GM18502 (cell line): ENCODE measurements at regions not wholly inside any gene's neighbourhood (a gene's known extent, or its start where the extent isn't known, plus 50 kb on each side); places are given as distances from the start of the nearest gene placed in this dataset.
A peak's percentile ranks its signal among the peaks of the same experiment; 100 is the strongest.
"Not testable (repeated sequence)": the region's sequence is repeated elsewhere in the genome, so short reads cannot be mapped to it uniquely, and the experiment has no call there.

Experiments
- ATAC-seq: cut with Tn5 transposase; IDR thresholded peaks from one replicate; pipeline ENCODE4 v1.9.1; 2021; ENCODE audit warnings: mild to moderate bottlenecking; ENCODE audit not compliant: unreplicated experiment, poor library complexity

DNA sequence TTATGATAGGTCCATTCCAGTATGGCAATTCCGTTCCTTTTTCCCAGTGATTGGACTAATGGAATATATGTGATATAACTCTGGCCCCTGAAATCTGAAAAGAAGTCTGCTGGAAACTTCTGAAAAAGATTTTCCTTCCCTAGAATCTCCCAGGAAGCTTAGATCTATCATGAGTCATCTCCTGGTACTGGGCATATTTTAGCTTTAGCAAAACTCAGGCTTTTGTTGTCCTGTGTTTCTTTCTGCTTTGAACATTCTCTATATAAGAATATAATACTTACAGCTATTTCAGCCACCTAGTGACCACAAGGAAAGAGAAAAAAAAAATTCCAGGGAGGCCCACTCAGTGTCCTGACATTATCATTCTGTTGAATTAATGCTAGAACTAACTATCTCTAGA lies 597.2 kb upstream of the GRIA3 start:
- ATAC-seq = no peak

DNA sequence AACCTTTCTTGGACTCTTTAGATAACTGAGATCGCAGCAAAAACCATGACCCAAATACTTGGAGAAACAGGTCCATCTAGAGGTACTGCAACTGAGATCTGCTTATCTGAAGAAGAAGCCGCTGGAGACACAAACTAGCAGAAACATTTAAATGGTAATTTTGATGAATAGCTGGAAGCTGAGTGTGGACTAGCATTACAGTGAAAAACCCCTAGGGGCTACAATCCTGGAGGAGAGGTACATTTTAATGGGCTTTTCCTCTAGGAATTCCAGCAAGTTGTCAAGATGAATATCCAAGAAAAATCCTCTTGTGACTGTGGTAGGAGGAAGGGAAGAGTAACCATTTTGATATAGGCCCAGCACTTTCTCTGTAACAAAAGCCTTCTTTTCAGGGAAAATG lies 592.5 kb upstream of the GRIA3 start:
- ATAC-seq = no peak

DNA sequence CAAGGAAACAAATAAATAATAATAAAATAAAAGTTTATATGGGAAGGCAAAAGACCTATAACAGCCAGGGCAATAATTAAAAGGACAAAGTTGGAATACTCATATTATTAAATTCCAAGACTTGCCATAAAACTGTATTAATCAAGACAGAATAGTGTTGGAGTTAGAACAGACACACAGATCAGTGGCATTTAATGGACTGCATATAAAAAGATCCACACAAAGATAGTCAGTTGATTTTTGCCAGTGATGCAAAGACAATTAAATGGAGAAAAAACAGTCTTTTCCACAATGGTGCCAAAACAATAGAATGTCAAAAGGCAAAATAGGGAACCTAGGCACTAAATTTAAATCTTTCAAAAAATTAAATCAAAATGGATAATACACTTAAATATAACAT lies 587.1 kb upstream of the GRIA3 start:
- no peak for ATAC-seq

DNA sequence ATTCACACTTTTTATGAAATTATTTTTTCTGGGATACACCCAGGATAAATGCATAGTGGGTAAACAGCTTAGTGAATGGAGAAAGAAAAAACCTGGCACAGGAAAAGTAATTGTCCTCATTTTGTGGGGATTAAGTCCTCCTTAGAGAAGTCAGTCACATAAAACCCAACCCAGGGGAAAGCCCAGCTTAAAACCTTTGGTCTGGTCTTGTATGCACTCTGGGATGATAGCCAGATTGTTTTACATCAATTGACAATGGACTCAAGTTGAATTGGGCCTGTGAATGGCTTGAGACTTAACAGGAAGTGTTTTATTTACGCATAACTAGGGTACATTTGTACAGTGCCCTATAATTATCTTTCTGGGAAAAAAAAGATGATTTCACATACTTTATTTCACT lies 561.3 kb upstream of the GRIA3 start:
- ATAC-seq = no peak

DNA sequence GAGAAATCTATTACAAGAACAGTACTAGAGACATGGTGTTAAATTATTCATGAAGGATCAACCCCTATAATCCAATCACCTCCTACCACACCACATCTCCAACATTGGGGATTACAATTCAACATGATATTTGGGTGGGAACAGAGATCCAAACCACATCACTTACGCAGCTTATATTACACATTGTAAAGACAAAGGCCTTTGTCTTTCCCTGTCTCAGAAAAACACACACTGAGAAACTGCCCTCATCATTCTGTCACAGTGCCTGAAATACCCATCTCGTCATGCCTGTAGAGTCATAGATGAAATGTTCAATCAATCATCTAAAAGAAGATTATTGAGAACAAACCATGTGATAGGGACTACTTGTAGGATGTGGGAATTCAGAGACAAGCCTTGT lies 558.8 kb upstream of the GRIA3 start:
- ATAC-seq = no peak

DNA sequence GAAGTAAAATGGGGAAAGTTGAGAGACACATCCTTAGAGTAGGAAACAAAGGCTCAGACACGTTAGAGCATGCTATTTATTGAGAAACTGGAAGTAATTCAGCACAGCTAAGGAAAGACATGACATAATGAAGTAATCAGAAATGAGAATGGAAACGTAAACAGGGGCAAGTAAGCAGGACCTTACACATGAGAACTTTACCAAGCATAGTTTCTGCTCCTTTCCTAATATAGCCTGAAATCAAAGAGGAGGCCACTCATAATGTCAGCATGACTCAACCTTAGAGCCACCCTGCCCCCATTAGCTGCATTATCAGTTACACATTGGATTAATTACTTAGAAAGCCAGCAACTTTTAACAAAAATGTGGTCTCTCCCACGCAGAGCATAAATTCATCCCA lies 558.3 kb upstream of the GRIA3 start:
- ATAC-seq = no peak

DNA sequence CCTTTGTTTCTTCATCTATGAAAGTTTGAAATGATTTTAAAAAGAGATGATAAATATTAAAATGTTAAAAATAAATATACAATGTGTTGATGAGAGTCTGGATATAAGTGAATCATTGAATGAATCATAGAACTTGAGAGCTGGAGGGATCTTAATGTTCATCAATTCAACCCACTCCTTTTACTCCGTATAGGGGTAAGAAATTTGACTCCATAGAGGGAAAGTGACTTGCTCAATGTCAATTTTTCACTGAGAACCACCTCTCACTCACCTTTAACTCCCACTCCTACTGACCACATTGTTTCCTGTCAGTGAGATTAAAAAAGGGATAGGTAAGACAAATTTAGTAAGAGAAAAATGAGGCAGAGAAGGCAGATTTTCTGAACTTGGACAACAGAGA lies 557.2 kb upstream of the GRIA3 start:
- no peak for ATAC-seq

DNA sequence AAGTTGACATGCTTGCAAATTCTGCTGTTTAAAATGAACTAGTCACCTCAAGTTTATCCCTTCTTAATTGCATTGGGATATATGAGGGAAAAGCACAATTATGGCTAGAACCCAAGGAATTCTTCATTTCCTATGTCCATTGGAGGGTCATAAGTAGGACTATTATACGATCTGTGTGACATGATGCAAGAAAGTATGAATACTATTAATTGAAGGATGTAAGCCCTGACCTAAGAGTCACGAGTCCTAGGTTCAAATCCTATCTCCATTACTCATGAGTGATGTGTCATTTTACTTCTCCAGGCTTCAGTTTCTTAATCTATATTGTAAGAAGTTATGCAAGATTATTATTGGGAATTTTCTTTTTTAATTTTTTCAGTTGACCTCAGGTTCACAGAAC lies 542.9 kb upstream of the GRIA3 start:
- no peak for ATAC-seq

DNA sequence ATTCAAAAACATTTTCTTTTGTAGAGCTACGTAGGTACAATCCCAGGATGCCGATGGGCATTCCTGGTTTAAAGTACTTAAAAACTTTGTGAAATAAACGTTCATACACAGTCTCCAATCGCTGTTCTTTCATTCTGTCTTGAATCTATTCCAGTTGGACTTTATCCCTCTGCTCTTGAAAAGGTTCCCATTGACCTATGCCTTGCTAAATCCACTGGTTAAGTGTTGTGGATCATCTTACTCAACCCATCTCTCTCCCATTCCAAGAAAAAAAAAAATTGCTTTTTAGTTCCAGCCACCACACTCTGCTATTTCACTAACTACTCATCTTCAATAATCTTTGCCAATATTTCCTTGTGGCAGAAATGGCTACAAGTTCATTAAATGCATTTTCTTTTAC lies 542.3 kb upstream of the GRIA3 start:
- ATAC-seq = no peak

DNA sequence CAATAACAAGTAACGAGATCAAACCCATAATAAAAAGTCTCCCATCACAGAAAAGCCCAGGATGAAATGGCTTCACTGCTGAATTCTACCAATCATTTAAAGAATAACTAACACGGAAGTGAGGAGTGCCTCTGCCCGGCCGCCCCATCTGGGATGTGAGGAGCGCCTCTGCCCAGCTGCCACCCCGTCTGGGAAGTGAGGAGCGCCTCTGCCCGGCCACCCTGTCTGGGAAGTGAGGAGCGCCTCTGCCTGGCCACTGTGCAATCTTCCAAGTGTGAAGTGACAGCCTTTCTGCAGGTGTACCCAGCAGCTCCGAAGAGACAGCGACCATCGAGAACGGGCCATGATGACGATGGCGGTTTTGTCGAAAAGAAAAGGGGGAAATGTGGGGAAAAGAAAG lies 528.8 kb upstream of the GRIA3 start:
- ATAC-seq = not testable (repeated sequence)

DNA sequence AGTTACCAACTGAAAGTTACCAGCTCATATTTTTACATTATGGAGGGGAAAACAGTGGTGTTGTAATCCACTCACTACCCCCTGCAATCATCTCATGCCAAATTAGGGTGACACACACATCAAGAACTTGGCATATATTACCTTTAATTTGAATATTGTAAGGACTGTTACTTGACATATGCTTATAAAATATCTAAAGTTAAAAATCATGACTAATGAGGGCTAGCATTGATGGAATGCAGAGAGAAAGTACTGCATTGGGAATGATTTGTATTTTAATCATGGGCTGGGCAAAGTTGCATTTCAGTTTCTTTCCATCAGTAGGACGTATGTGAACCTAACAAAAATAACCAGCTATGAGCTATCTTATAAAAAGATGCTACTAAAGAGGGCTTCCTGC lies 517.5 kb upstream of the GRIA3 start:
- no peak for ATAC-seq

DNA sequence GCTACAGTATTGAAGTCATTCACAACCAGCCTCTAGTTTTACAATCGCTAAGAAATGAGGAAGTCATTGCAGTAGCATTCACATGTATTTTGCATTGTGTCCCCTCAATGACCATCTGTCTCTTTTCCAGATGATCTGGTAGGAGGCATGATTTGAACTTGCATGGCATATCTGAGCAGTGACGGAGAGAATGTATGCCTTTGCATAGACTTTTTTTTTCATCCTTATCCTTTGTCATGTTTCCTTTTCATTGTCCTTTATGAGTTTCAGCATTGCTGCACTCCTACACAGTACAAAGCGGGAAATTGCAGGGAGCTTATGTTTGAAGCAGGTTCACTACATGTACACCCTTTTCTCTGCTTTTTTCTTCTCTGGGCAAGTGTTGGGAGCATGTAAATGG lies 516.4 kb upstream of the GRIA3 start:
- no peak for ATAC-seq

DNA sequence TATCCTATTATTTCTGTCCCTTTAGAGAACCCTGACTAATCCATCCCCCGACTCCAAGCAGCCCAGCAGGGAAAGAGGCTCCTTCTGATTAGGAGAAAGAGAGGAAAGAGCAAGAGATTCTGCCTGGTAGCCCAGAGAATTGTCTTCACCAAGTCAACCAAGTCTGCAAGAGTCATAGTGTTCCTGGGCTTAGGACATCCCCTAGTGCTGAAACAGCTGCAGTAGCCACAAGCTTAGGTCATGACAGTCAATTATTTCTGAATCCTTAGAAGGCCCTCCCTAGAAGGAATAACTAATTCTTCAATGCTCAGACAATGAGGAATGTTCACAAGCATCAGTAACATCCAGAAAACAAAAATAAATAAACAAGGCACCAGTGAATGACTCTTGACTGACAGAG lies 480.3 kb upstream of the GRIA3 start:
- no peak for ATAC-seq

DNA sequence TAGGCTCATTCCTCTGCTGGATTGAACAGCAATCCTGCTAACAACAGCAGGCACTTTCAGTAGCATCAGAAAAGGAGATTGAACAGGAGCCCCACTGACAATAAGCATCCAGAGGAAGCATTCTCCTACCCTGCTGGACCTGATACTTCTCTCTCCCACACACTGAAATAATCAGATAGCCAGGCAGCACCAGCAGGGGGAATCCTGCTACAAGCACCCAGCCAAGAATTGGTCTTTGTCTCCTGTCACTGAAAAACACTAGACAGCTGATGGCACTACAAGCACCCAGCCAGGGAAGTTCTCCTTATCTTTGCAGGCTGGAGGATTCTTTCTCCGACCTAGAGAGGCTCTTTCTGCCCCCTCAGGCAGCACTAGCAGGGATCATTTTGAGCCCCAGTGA lies 444.3 kb upstream of the GRIA3 start:
- no peak for ATAC-seq

DNA sequence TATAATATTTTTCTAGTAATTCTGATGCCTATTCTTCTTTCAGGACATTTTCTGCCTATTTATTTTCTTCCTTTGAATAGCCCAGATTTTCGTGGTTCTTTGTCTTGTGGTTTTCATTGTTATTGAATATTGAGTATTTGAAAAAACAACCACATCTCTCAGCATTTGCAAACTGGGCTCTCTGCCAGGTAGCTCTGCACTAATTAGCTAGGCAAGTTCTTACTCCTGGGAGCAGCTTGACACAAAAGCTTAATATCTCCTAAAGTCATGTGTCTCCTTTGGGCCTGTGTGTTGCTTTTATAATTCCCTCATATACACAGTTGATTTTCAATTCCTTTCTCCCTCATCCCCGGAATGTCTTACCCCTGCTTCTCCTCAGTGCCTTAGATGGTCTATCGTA lies 413.5 kb upstream of the GRIA3 start:
- no peak for ATAC-seq

DNA sequence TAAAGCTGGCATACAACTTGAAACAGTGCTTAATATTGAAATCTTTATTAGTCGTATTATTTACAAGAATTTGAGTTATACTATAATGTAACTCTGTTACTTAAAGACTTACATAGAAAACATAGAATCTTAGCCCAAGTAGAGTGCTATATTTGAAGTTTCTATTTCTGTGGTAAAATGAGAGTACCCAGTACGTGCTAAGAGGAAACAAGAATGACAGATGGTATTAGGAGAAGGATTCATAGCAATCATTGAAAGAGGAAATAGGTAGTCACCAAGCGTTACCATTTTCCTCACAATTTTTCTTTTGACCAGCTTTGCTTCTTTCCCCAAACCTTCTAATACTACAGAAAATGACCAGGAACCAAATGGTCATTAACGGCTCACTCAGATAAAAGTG lies 412.1 kb upstream of the GRIA3 start:
- ATAC-seq = no peak

DNA sequence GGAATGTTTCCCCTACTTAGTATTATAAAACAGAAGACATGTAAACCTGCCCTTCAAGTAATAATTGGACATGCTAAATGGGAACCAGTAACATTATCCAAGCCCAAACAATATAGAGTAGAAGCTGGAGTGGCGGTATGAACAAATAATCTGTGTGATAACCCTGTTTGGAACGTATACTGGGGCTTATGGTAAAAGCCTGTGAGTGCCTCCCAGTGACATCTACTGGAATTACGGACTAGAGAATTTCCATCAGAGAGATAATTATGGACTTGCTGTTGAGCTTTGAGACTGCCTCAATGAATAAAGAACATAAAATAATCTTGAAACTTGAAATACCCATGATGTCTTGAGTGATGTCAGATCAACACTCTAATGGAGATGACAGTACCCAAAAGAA lies 406.3 kb upstream of the GRIA3 start:
- ATAC-seq = no peak

DNA sequence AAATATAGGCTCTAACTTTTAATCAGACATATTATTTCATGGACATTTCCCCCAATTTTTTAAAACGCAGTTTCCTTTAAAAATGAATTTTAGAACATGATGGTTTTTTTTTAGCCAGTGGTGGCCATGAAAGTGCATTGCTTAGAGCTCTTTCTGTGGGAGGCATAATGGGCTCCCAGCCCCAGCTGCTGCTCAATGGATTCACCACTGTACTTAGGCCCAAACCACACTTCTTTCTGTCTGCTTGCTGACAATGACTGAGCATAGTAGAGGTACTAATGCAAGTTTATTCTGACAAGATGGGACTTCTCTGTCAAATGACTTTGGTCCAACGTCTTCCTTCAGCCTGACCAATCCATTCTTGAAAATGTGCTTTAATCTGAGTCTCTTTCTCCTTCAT lies 400.2 kb upstream of the GRIA3 start:
- no peak for ATAC-seq

DNA sequence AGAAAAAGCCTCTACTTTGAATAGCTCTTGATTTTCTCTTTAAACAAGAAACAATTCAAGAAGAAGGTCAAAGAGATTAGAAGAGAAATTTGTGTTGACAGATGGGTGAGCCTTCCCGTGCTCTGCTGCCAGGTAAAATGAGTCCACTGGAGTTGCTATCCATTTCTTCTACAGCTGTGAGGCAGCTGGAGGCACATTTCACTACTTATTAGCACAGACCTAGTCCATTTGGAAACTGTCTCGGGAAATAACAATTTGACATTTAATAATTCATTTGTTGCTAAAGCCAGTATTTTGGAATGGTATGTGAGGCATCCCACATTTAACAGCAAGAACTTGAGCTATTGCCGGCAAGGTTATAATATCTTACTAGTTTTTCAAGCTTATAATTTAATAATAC lies 396.8 kb upstream of the GRIA3 start:
- no peak for ATAC-seq

DNA sequence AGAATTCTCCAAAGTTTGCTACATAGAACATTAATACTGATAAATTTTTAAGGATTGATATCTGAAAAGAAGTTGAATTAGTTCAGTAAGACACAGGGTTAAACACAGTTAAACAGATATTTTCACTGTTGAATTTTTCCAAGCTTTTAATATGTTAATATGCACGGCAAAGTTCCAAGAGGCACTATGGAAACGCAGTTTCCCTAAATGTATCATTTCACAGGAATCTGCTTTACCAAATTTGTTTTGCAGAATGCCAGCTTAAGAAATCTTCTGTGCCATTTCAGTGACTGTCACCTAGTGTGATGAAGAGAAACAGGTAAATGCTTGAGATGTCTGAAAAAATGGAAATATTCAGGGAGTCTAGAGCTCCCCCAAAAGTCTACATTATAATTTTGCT lies 395.9 kb upstream of the GRIA3 start:
- no peak for ATAC-seq

DNA sequence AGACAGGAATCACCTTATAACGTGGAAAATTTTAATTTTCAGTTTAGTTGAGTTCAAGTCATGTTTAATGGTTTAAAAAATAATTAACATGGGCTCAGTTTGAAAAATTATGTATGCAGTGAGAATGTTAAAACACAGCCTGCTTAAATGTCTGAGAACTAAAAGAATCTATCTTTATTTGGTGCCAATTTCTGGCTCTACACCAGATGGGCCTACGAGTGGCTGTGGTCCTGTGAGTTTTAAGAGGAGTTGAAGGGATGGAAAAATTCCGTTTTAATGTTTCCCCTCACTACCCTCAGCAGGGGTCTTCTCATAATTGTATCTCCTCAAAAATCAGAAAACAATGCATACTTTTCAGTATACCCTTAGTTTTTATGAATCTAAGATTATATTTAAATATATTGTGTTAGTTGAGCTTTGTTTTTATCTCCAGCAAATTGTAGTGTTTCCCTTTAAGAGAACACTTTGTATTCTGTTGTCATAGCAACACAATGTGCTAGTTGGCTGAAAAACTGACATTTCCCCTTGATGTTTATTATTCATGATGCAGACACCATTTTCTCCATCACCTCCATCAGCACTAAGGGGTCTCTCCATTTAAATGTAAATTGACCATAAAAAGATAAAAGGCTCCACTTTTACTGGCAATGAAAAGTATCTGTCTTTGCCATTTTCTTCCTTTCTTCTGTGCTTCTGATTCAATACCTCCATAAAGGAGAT lies 393.5 kb upstream of the GRIA3 start:
- no peak for ATAC-seq

DNA sequence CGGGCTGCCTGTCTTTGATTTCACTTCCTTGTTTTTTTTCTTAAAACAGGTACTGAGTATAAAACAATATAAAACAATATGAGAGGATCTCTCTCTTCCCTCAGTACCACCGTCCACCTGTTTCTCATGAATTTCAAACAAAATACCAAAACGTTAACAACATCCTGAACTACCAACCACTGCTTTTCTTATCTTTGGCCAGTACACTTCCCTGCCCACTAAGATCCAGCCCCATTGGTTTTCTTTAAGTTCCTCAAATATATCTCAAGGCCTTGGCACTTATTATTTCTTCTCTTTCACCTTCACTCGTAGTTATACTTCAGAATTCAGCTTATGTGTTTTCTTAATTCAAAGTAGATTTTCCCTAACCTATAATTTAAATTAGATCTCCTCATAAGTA lies 370.2 kb upstream of the GRIA3 start:
- ATAC-seq = peak; percentile 42

DNA sequence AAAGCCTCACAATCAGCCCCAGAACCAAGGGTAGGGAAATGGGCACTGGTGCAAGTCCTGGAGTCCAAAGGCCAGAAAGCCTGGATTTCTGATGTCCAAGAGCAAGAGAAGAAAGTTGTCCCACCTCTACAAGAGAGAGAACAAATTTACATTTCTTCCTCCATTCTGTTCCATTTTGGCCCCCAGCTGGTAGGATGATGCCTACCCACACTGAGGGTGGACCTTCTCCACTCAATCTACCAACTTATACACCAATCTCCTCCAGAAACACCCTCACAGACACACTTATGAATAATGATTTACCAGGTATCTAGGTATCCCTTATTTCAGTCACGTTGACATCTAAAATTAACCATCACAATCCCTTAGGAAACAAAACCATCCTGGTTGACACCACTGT lies 367.8 kb upstream of the GRIA3 start:
- ATAC-seq = no peak
